ENCODE measurements at regions not wholly inside any gene's neighbourhood (a gene's known extent, or its start where the extent isn't known, plus 50 kb on each side); places are given as distances from the start of the nearest gene placed in this dataset.

DNA sequence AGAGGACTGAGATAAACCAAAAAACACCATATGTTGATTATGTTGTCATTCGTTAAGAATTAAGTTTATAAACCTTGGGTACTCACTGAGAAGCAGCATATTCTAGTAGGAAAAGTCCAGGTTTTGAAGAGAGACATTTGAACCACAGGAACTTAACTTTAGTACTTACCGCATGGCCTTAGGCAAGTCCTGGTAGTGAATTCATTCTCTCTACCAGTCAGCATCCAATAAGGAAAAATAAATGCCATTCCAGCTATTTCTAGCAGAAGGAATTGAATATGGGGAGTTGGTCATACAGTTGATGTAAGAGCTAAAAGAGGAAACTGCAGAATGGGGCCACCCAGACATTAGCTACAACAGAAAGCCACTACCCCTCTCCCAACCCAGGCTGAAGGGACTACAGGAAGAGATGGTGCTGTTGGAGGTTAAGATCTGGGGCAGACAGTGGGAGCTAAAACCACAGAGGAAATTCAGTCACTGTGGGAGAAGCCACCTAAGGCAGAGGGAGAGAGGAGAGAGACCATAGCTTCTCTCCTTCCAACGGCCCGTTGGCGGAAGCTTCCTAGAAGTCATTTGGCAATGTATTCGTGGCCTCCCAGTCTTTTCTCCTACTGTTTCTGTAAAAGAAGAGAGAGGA is 133.8 kb upstream of the RARB start:
- no peak overlapping the region for H3K27ac ChIP-seq (ENCODE audit: control insufficient read depth, insufficient read depth)
- WGBS (ENCODE audit: insufficient coverage, insufficient replicate concordance, low lambda C conversion rate, missing lambda C conversion rate), result 52% methylated on average over 6 of the region's 6 CpGs
- H3K4me3 ChIP-seq, result no peak overlapping the region
- ChIA-PET POLR2A (no interaction called here), CTCF (no interaction called here), SMC1A (ENCODE audit: uncharacterized antibody, unreplicated experiment) (interaction anchor here (1.1 kb wide), 1 partner anchor 139 kb away, joined by 3 read pairs; no protein-coding TSS in a partner anchor), RAD21 (ENCODE audit: unreplicated experiment) (no interaction called here)
- intact Hi-C loops (cut with micrococcal nuclease; ENCODE audit: unreplicated experiment) (no loop called here), in situ Hi-C loops (cut with MboI) (no loop called here)
- ATAC-seq (no peak), DNase-seq (ENCODE audit: low read depth, low spot score) (no peak), FAIRE-seq (no peak)
- no peaks in the 10 kb centered on the region for H4K20me1 ChIP-seq (ENCODE audit: control insufficient read depth, insufficient read depth)
- no peaks in the 10 kb centered on the region for H3K9me3 ChIP-seq (replicated peaks; ENCODE audit: control insufficient read depth, insufficient read depth, low read length)
- no peaks in the 10 kb centered on the region for H3K36me3 ChIP-seq (ENCODE audit: control insufficient read depth in 2 of 2, insufficient read depth in 2 of 2, low read length in 1 of 2)
- no peaks in the 10 kb centered on the region for H3K4me1 ChIP-seq (ENCODE audit: control insufficient read depth, insufficient read depth, low read length)
- no peaks in the 10 kb centered on the region for H3K79me2 ChIP-seq (ENCODE audit: control insufficient read depth, insufficient read depth, low read length)
- H2AFZ ChIP-seq (ENCODE audit: control insufficient read depth, low read depth, low read length), result no peak overlapping the region
- TF ChIP-seq STAT3 (IDR thresholded peaks at IDR 0.05; ENCODE audit: low read depth, low read length) (no peak), ZNF384 (IDR thresholded peaks at IDR 0.05; ENCODE audit: borderline replicate concordance, low read depth, low read length) (no peak), TBL1XR1 (IDR thresholded peaks at IDR 0.05; ENCODE audit: low read depth, low read length) (no peak), EZH2 (IDR thresholded peaks at IDR 0.05; ENCODE audit: borderline replicate concordance, control insufficient read depth, low read depth, low read length) (no peak), RFX5 (IDR thresholded peaks at IDR 0.05; ENCODE audit: low read depth, low read length) (no peak), E2F4 (IDR thresholded peaks at IDR 0.05; ENCODE audit: low read depth, low read length) (no peak), HDGF (IDR thresholded peaks at IDR 0.05) (no peak), ESRRA (IDR thresholded peaks at IDR 0.05; ENCODE audit: low read length) (no peak), SIX5 (IDR thresholded peaks at IDR 0.05; ENCODE audit: low read depth, low read length, severe bottlenecking) (no peak), KDM1A (IDR thresholded peaks at IDR 0.05; ENCODE audit: borderline replicate concordance) (no peak)
- TF ChIP-seq, protein P1, sequence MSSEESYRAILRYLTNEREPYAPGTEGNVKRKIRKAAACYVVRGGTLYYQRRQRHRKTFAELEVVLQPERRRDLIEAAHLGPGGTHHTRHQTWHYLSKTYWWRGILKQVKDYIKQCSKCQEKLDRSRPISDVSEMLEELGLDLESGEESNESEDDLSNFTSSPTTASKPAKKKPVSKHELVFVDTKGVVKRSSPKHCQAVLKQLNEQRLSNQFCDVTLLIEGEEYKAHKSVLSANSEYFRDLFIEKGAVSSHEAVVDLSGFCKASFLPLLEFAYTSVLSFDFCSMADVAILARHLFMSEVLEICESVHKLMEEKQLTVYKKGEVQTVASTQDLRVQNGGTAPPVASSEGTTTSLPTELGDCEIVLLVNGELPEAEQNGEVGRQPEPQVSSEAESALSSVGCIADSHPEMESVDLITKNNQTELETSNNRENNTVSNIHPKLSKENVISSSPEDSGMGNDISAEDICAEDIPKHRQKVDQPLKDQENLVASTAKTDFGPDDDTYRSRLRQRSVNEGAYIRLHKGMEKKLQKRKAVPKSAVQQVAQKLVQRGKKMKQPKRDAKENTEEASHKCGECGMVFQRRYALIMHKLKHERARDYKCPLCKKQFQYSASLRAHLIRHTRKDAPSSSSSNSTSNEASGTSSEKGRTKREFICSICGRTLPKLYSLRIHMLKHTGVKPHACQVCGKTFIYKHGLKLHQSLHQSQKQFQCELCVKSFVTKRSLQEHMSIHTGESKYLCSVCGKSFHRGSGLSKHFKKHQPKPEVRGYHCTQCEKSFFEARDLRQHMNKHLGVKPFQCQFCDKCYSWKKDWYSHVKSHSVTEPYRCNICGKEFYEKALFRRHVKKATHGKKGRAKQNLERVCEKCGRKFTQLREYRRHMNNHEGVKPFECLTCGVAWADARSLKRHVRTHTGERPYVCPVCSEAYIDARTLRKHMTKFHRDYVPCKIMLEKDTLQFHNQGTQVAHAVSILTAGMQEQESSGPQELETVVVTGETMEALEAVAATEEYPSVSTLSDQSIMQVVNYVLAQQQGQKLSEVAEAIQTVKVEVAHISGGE (CRISPR knock-in tag; IDR thresholded peaks at IDR 0.05), result no peak
- no peak overlapping the region for H3K4me2 ChIP-seq (ENCODE audit: control insufficient read depth, insufficient read depth)
- H3K9ac ChIP-seq (ENCODE audit: control insufficient read depth, insufficient read depth, low read length), result no peak overlapping the region
- BruUV-seq (replicated peaks), result no TSS peak
- H3K27me3 ChIP-seq (replicated peaks in 1 of 2; ENCODE audit: control insufficient read depth in 2 of 2, insufficient read depth in 2 of 2, low read length in 1 of 2), result no peaks in the 10 kb centered on the region

All from GM12878 (cell line).